SU-DHL-6 (cell line): ENCODE measurements at regions not wholly inside any gene's neighbourhood (a gene's known extent, or its start where the extent isn't known, plus 50 kb on each side); places are given as distances from the start of the nearest gene placed in this dataset.

Source experiments
- CTCF ChIP-seq: fragments of 200-600 bp; sonication (generic); IDR thresholded peaks from one replicate; pipeline ENCODE4 v1.5.1; 2017; ENCODE audit warnings: antibody characterized with exemption, mild to moderate bottlenecking, low read length, moderate library complexity; ENCODE audit not compliant: insufficient read depth, poor library complexity, severe bottlenecking
- EZH2phosphoT487 ChIP-seq: fragments of 200-600 bp; sonication (generic), shearing (Covaris generic); conservative IDR thresholded peaks from 2 replicates; pipeline ENCODE4 v1.6.1; 2018; ENCODE audit warnings: mild to moderate bottlenecking, antibody characterized with exemption, low read length, moderate library complexity, mixed read lengths

GRCh38 chr20:48352042-48352441 is 475.8 kb downstream of the PREX1 start:
- TF ChIP-seq CTCF (no peak), EZH2phosphoT487 (no peak)
